H9 (cell line): ENCODE measurements at regions not wholly inside any gene's neighbourhood (a gene's known extent, or its start where the extent isn't known, plus 50 kb on each side); places are given as distances from the start of the nearest gene placed in this dataset.

ENCODE experiments used
- DNase-seq: peaks from one replicate; pipeline ENCODE4 v3.0.0-alpha.2; 2017
- H2AFZ ChIP-seq: one replicate; pipeline ENCODE4 v1.6.1; 2013; ENCODE audit warnings: mild to moderate bottlenecking, low read length, control low read depth, moderate library complexity
- H2AK5ac ChIP-seq: 2 replicates; pipeline ENCODE4 v1.6.1; 2013; ENCODE audit warnings: low read length, control low read depth, mixed read lengths; ENCODE audit not compliant: insufficient read length
- H2BK120ac ChIP-seq: one replicate; pipeline ENCODE4 v1.6.1; 2013; ENCODE audit warnings: low read depth, mild to moderate bottlenecking, low read length, control low read depth, inconsistent platforms; ENCODE audit not compliant: poor library complexity, severe bottlenecking
- H2BK12ac ChIP-seq: 2 replicates; pipeline ENCODE4 v1.6.1; 2013; ENCODE audit warnings: low read length, control low read depth, mixed read lengths, low read depth; ENCODE audit not compliant: insufficient read length
- H2BK15ac ChIP-seq: 2 replicates; pipeline ENCODE4 v1.6.1; 2013; ENCODE audit warnings: low read depth, low read length, control low read depth
- H2BK20ac ChIP-seq: one replicate; pipeline ENCODE4 v1.6.1; 2013; ENCODE audit warnings: low read depth, mild to moderate bottlenecking, low read length, control low read depth, inconsistent platforms; ENCODE audit not compliant: poor library complexity, severe bottlenecking
- H2BK5ac ChIP-seq: 2 replicates; pipeline ENCODE4 v1.6.1; 2013; ENCODE audit warnings: low read length, control low read depth, mixed read lengths; ENCODE audit not compliant: insufficient read length
- H3K14ac ChIP-seq: 2 replicates; pipeline ENCODE4 v1.6.1; 2013; ENCODE audit warnings: low read length, control low read depth; ENCODE audit not compliant: insufficient read depth
- H3K18ac ChIP-seq: 2 replicates; pipeline ENCODE4 v1.6.1; 2013; ENCODE audit warnings: low read depth, mild to moderate bottlenecking, mixed read lengths, low read length, control low read depth; ENCODE audit not compliant: insufficient read length
- H3K23ac ChIP-seq: 2 replicates; pipeline ENCODE4 v1.6.1; 2013; ENCODE audit warnings: low read length, control low read depth, mixed read lengths, low read depth; ENCODE audit not compliant: insufficient read length
- H3K23me2 ChIP-seq: 2 replicates; pipeline ENCODE4 v1.6.1; 2013; ENCODE audit warnings: low read depth, mild to moderate bottlenecking, mixed read lengths, low read length, control low read depth; ENCODE audit not compliant: insufficient read length, poor library complexity, severe bottlenecking
- H3K27ac ChIP-seq: 2 replicates; pipeline ENCODE4 v1.5.1; 2013; ENCODE audit warnings: low read length, control low read depth, mixed read lengths, low read depth; ENCODE audit not compliant: insufficient read length
- H3K27me3 ChIP-seq: 2 replicates; pipeline ENCODE4 v1.6.1; 2013; ENCODE audit warnings: low read length, control low read depth, inconsistent platforms; ENCODE audit not compliant: insufficient read depth
- H3K4ac ChIP-seq: 2 replicates; pipeline ENCODE4 v1.6.1; 2013; ENCODE audit warnings: low read depth, mild to moderate bottlenecking, control low read depth, inconsistent platforms, low read length, moderate library complexity
- H3K4me1 ChIP-seq: 2 replicates; pipeline ENCODE4 v1.6.1; 2013; ENCODE audit warnings: low read length, control low read depth, inconsistent platforms; ENCODE audit not compliant: insufficient read depth
- H3K4me2 ChIP-seq: 2 replicates; pipeline ENCODE4 v1.6.1; 2013; ENCODE audit warnings: low read length, control low read depth, mixed read lengths; ENCODE audit not compliant: insufficient read length, insufficient read depth
- H3K56ac ChIP-seq: 2 replicates; pipeline ENCODE4 v1.6.1; 2013; ENCODE audit warnings: low read depth, mild to moderate bottlenecking, mixed read lengths, low read length, control low read depth; ENCODE audit not compliant: insufficient read length
- H3K79me1 ChIP-seq: 2 replicates; pipeline ENCODE4 v1.6.1; 2013; ENCODE audit warnings: low read depth, mild to moderate bottlenecking, moderate library complexity, low read length, control low read depth, inconsistent platforms; ENCODE audit not compliant: insufficient read depth, poor library complexity, severe bottlenecking
- H3K79me2 ChIP-seq: 2 replicates; pipeline ENCODE4 v1.6.1; 2013; ENCODE audit warnings: low read length, control low read depth, inconsistent platforms; ENCODE audit not compliant: insufficient read depth
- H3K9ac ChIP-seq: 2 replicates; pipeline ENCODE4 v1.6.1; 2013; ENCODE audit warnings: low read length, control low read depth, mixed read lengths; ENCODE audit not compliant: insufficient read length; ENCODE audit errors: extremely low read depth
- H3K9me3 ChIP-seq: one replicate; pipeline ENCODE4 v1.6.1; 2013; ENCODE audit warnings: low read depth, low read length, inconsistent platforms; ENCODE audit not compliant: control insufficient read depth
- H3T11ph ChIP-seq: one replicate; pipeline ENCODE4 v1.6.1; 2013; ENCODE audit warnings: mild to moderate bottlenecking, low read length, control low read depth, inconsistent platforms
- H4K20me1 ChIP-seq: one replicate; pipeline ENCODE4 v1.6.1; 2013; ENCODE audit not compliant: control insufficient read depth, insufficient read length, insufficient read depth
- H4K5ac ChIP-seq: 2 replicates; pipeline ENCODE4 v1.6.1; 2013; ENCODE audit warnings: low read depth, mild to moderate bottlenecking, mixed read lengths, low read length, control low read depth; ENCODE audit not compliant: insufficient read length
- H4K8ac ChIP-seq: replicated peaks from 2 replicates; pipeline ENCODE4 v1.6.1; 2013; ENCODE audit warnings: low read length, control low read depth, mixed read lengths, low read depth; ENCODE audit not compliant: insufficient read length
- H4K91ac ChIP-seq: 2 replicates; pipeline ENCODE4 v1.6.1; 2013; ENCODE audit warnings: low read depth, mild to moderate bottlenecking, moderate library complexity, mixed read lengths, low read length, control low read depth; ENCODE audit not compliant: insufficient read length
- H3K27ac Mint-ChIP-seq, 3 experiments: 2 replicates in 2 of 3; 3 replicates in 1 of 3; pipeline ENCODE4 v1.8.0; 2020 to 2021; ENCODE audit warnings: mixed read lengths in 3 of 3, mild to moderate bottlenecking in 1 of 3, moderate library complexity in 1 of 3
- H3K27me3 Mint-ChIP-seq: 2 replicates; pipeline ENCODE4 v1.8.0; 2021; ENCODE audit warnings: low read depth, mild to moderate bottlenecking, moderate library complexity, mixed read lengths
- H3K36me3 Mint-ChIP-seq, 3 experiments: 2 replicates in 2 of 3; 3 replicates in 1 of 3; pipeline ENCODE4 v1.8.0; 2020 to 2021; ENCODE audit warnings: low read depth in 3 of 3, mixed read lengths in 3 of 3; ENCODE audit not compliant: insufficient read depth in 1 of 3
- H3K4me1 Mint-ChIP-seq, 2 experiments: 2 replicates each; pipeline ENCODE4 v1.8.0; 2020; ENCODE audit warnings: mixed read lengths in 2 of 2
- H3K4me3 Mint-ChIP-seq, 2 experiments: 2 replicates in 1 of 2; 3 replicates in 1 of 2; pipeline ENCODE4 v1.8.0; 2020 to 2021; ENCODE audit warnings: mild to moderate bottlenecking in 2 of 2, mixed read lengths in 2 of 2, moderate library complexity in 1 of 2
- H3K9me3 Mint-ChIP-seq, 2 experiments: 2 replicates in 1 of 2; 3 replicates in 1 of 2; pipeline ENCODE4 v1.8.0; 2020; ENCODE audit warnings: mild to moderate bottlenecking in 2 of 2, mixed read lengths in 2 of 2, moderate library complexity in 1 of 2
- CTCF ChIP-seq: fragments of 200-600 bp; sonication (generic); conservative IDR thresholded peaks from 3 replicates; pipeline ENCODE4 v1.8.0; 2021; ENCODE audit warnings: antibody characterized with exemption, mild to moderate bottlenecking

GRCh38 chr17:69729944-69730343, 315.4 kb downstream of the MAP2K6 start:
- Histone ChIP-seq H4K8ac (no peak overlapping the region), H2BK5ac (no peak overlapping the region), H3K9ac (no peak overlapping the region), H3K4me1 (no peaks in the 10 kb centered on the region), H3K23ac (no peak overlapping the region), H3K27me3 (no peaks in the 10 kb centered on the region), H2BK15ac (no peak overlapping the region), H3K27ac (no peak overlapping the region), H4K5ac (no peak overlapping the region), H3K14ac (no peak overlapping the region), H2AFZ (no peak overlapping the region), H3K56ac (no peak overlapping the region), H3K4me2 (no peak overlapping the region), H3K23me2 (no peaks in the 10 kb centered on the region), H4K91ac (no peak overlapping the region), H3K79me1 (no peaks in the 10 kb centered on the region), H2AK5ac (no peak overlapping the region), H3K79me2 (no peaks in the 10 kb centered on the region), H2BK120ac (no peak overlapping the region), H4K20me1 (no peaks in the 10 kb centered on the region), H3K18ac (no peak overlapping the region), H3T11ph (no peak overlapping the region), H2BK20ac (no peak overlapping the region), H3K9me3 (no peaks in the 10 kb centered on the region), H2BK12ac (no peak overlapping the region), H3K4ac (no peak overlapping the region)
- no peak for TF ChIP-seq CTCF
- H3K4me3 Mint-ChIP-seq = no peak overlapping the region
- H3K27me3 Mint-ChIP-seq = peaks cover 2% of the 10 kb centered on the region; the same call in 1 of the 2 replicates
- peaks cover 2 to 3% of the 10 kb centered on the region in 2 experiments; a peak in 2 of 4 replicates for H3K4me1 Mint-ChIP-seq
- no peaks in the 10 kb centered on the region for H3K36me3 Mint-ChIP-seq
- no peaks in the 10 kb centered on the region for H3K9me3 Mint-ChIP-seq
- no peak overlapping the region for H3K27ac Mint-ChIP-seq
- no peak for DNase-seq
